ENCODE measurements at regions not wholly inside any gene's neighbourhood (a gene's known extent, or its start where the extent isn't known, plus 50 kb on each side); places are given as distances from the start of the nearest gene placed in this dataset.

DNA sequence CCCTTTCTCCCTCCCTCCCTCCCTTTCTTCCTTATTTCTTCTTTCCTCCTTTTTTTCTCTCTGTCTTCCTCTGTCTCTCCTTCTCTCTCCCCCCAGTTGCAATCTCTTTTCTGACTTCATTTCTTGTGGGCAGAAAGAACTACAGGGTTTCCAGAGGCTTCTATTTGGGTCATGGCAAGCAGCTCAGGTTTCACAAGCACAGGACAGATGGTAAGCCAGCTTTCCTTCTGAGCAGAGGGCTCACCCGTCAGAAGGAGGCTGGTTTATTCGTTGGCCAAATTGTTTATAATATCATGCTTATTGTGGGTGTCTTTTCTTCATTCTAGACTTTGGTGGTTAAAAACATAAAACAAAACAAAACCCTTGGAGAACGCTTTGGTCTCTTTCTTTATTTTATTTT, 58.9 kb upstream of the CLMP start:
- no peak overlapping the region for H3K4me3 ChIP-seq (ENCODE audit: low read depth, low read length)
- no peak for DNase-seq (ENCODE audit: low read depth)
- no peak for TF ChIP-seq MYC (IDR thresholded peaks at IDR 0.05; ENCODE audit: low read depth, low read length)
- TF ChIP-seq POLR2A (IDR thresholded peaks at IDR 0.05; ENCODE audit: extremely low read depth, insufficient read length): no peak
- no peak for TF ChIP-seq MAX (IDR thresholded peaks at IDR 0.05; ENCODE audit: low read depth, low read length)
- TF ChIP-seq, protein P1, sequence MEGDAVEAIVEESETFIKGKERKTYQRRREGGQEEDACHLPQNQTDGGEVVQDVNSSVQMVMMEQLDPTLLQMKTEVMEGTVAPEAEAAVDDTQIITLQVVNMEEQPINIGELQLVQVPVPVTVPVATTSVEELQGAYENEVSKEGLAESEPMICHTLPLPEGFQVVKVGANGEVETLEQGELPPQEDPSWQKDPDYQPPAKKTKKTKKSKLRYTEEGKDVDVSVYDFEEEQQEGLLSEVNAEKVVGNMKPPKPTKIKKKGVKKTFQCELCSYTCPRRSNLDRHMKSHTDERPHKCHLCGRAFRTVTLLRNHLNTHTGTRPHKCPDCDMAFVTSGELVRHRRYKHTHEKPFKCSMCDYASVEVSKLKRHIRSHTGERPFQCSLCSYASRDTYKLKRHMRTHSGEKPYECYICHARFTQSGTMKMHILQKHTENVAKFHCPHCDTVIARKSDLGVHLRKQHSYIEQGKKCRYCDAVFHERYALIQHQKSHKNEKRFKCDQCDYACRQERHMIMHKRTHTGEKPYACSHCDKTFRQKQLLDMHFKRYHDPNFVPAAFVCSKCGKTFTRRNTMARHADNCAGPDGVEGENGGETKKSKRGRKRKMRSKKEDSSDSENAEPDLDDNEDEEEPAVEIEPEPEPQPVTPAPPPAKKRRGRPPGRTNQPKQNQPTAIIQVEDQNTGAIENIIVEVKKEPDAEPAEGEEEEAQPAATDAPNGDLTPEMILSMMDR (IDR thresholded peaks at IDR 0.05; ENCODE audit: low read depth, low read length): no peak

DNA sequence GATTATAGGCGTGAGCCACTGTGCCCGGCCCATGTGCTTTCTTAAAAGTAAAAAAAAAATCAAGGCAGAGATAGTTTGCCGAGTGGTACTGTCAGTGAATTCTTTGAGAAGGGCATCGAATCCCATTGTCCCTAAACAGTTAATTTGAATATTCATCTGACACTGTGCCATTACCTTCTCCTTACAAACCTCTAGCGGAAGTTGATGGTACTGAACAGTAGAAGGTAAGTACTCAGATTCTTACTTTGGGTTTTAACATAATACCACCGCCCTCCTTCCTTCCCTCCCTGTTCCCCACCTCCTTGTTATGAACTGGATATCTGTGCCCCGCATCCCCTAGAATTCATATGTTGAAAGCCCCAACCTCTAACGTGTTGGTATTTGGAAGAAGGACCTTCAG, 58.2 kb upstream of the CLMP start:
- no peak overlapping the region for H3K4me3 ChIP-seq (ENCODE audit: low read depth, low read length)
- no peak for DNase-seq (ENCODE audit: low read depth)
- TF ChIP-seq, protein P1 (IDR thresholded peaks at IDR 0.05; ENCODE audit: low read depth, low read length): no peak
- TF ChIP-seq POLR2A (IDR thresholded peaks at IDR 0.05; ENCODE audit: extremely low read depth, insufficient read length) (no peak), MAX (IDR thresholded peaks at IDR 0.05; ENCODE audit: low read depth, low read length) (no peak), MYC (IDR thresholded peaks at IDR 0.05; ENCODE audit: low read depth, low read length) (no peak)

GRCh38 chr11:123251657-123252344, 56.8 kb upstream of the CLMP start:
- no peak for DNase-seq (ENCODE audit: low read depth)
- TF ChIP-seq, protein P1 (IDR thresholded peaks at IDR 0.05; ENCODE audit: low read depth, low read length): no peak
- TF ChIP-seq MAX (IDR thresholded peaks at IDR 0.05; ENCODE audit: low read depth, low read length) (no peak), MYC (IDR thresholded peaks at IDR 0.05; ENCODE audit: low read depth, low read length) (no peak), POLR2A (IDR thresholded peaks at IDR 0.05; ENCODE audit: extremely low read depth, insufficient read length) (no peak)
- H3K4me3 ChIP-seq (ENCODE audit: low read depth, low read length): no peak overlapping the region

- TF ChIP-seq, protein P1 (IDR thresholded peaks at IDR 0.05; ENCODE audit: low read depth, low read length): no peak
- TF ChIP-seq MYC (IDR thresholded peaks at IDR 0.05; ENCODE audit: low read depth, low read length): no peak
- TF ChIP-seq POLR2A (IDR thresholded peaks at IDR 0.05; ENCODE audit: extremely low read depth, insufficient read length): no peak
- TF ChIP-seq MAX (IDR thresholded peaks at IDR 0.05; ENCODE audit: low read depth, low read length): no peak
- H3K4me3 ChIP-seq (ENCODE audit: low read depth, low read length): no peak overlapping the region
- no peak for DNase-seq (ENCODE audit: low read depth)
These were observed 56.0 kb upstream of the CLMP start for GRCh38 chr11:123250892-123251656.

DNA sequence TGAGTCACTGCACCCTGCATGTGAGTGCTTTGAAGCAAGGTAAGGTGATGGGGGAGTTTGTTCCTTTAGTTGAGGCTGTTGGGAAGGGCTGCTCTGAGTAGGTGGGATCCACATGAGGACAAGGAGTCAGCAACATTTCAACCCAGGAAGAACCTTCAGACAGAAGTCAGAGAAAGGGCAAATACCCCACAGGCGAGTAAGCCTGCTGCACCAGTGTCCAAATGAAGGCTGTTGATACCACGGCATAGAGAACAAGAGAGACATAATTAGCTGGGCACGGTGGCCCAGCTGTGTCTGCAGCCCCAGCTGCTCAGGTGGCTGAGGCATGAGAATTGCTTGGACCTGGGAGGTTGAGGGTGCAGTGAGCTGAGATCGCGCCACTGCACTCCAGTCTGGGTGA, 54.3 kb upstream of the CLMP start:
- TF ChIP-seq MYC (IDR thresholded peaks at IDR 0.05; ENCODE audit: low read depth, low read length) (no peak), POLR2A (IDR thresholded peaks at IDR 0.05; ENCODE audit: extremely low read depth, insufficient read length) (no peak), MAX (IDR thresholded peaks at IDR 0.05; ENCODE audit: low read depth, low read length) (no peak)
- TF ChIP-seq, protein P1 (IDR thresholded peaks at IDR 0.05; ENCODE audit: low read depth, low read length): no peak
- H3K4me3 ChIP-seq (ENCODE audit: low read depth, low read length): no peak overlapping the region
- no peak for DNase-seq (ENCODE audit: low read depth)

Data from NB4 (cell line).